ENCODE measurements at regions not wholly inside any gene's neighbourhood (a gene's known extent, or its start where the extent isn't known, plus 50 kb on each side); places are given as distances from the start of the nearest gene placed in this dataset.
"Not testable (repeated sequence)": the region's sequence is repeated elsewhere in the genome, so short reads cannot be mapped to it uniquely, and the experiment has no call there.

DNA sequence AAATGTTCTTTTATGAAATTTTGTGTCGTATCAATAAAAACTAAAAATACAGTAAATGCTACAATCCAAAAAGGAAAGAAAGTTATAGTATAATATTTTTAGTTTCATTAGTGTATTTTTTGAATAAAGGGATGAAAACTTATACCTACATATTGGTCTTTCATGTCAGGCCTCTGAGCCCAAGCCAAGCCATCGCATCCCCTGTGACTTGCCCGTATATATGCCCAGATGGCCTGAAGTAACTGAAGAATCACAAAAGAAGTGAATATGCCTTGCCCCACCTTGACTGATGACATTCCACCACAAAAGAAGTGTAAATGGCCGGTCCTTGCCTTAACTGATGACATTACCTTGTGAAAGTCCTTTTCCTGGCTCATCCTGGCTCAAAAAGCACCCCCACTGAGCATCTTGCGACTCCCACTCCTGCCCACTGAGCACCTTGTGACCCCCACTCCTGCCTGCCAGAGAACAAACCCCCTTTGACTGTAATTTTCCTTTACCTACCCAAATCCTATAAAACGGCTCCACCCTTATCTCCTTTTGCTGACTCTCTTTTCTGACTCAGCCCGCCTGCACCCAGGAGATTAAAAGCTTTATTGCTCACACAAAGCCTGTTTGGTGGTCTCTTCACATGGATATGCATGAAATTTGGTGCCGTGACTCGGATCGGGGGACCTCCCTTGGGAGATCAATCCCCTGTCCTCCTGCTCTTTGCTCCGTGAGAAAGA, 108.2 kb upstream of the PELI1 start:
- DNase-seq: not testable (repeated sequence)

DNA sequence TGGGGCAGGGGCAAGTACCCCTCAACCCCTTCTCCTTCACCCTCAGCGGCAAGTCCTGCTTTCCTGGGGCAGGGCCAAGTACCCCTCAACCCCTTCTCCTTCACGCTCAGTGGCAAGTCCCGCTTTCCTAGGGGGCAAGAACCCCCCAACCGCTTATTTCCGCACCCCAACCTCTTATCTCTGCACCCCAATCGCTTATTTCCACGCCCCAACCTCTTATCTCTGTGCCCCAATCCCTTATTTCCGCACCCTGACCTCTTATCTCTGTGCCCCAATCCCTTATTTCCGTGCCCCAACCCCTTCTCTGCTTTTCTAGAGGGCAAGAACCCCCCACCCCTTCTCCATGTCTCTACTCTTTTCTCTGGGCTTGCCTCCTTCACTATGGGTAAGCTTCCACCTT, 109.2 kb upstream of the PELI1 start:
- DNase-seq: not testable (repeated sequence)

DNA sequence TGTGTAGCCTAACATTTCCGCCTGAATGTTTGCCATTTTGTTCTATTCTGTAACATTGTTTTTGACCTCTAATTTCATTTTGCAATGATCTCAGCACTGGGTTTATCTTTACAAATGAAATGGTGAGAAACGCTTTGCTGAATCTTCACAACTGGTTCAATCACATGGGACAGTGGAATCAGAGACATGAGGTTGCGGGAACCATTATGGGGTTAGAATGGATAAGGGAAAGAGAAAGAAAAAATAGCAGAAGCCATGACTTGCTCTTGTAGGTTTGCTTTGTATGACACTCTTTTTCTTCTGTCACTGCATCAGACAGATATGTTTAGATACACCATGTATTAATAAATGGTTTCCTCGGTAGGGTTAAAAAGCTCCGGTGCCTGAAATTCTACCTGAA, 114.3 kb upstream of the PELI1 start:
- no peak for DNase-seq

DNA sequence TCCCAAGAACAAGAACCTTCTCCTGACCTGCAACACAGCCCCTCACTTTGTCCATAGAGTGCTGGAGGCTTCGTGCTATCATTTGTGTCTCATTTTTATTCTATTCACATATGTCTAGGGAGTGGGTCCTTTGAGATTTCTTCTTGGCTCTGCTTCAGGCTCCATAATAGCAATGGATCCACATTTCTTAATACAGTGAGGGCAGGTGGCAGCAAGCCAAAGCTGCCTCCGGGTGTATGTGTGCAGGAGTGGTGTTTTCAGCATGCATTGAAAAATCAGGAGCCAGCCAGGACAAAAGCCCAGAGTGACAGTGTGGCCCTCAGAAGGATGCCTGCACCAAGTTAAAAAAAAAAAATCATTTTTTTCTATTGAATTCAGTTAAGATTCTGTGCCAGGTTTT, 115.1 kb upstream of the PELI1 start:
- DNase-seq: no peak

DNA sequence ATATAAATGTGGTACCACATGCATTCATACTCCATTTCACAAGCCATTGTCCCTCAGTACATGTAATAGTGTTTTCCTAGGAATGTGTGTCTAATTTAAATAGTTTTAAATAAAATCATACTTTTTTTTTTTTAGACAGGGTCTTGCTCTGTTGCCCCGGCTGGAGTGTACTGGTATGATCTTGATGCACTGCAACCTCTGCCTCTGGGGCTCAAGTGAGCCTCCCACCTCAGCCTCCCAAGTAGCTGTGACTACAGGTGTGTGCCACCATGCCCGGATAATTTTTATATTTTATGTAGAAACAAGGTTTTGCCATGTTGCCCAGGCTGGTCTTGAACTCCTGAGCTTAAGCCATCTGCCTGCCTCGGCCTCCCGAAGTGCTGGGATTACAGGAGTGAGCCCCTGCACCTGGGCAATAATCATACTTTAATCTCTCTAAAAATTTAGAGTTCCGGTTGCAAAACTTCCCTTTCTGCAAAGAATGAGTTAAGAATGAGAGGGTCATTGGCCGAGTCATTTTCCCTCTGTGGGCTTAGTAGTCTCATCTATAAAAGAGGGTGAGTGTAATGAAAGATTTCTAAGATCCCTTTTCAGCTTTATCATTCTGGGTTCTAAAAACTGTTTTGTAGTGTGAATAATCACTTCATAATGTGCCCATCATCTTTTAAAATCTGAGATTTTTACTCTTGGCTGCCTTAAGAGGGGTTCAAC, 116.0 kb upstream of the PELI1 start:
- no peak for DNase-seq

DNA sequence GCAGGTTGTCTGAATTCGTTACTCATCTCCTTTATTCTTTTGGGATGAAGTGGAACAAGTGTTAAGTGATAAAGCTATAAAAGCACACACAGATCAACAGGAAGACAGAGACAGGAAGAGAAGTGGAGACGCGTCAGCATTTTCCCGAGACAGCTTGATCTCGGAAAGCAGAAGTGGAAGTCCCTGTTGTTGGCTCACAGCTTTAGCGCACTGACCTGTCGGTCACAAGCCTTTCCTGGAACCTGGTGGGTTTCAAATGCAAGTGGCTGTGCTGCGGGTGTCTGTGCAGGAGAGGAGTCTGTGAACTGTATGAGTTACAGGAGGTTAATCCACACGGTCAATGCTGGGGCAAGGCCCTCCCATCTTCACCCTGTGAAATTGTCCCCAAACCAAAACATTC, 116.6 kb upstream of the PELI1 start:
- no peak for DNase-seq

DNA sequence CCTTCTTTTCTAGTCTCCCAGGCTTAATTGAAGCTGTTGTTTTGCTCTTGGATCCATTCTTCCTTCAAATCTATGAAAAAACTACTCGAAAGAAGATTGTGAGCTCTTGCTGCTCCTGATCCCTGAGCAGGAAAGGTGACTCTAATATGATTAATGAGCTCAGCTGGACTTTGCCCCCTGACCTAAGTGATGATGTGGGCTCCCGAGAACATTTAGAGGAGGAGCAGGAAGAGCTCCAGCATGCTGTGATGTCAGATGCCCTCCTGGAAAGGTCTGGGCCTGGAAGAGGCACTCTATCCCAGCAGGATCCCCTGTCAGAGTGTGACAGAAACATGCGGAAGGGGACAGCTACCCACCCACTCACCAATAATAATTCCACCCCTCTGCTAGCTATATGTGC, 117.9 kb upstream of the PELI1 start:
- no peak for DNase-seq

DNA sequence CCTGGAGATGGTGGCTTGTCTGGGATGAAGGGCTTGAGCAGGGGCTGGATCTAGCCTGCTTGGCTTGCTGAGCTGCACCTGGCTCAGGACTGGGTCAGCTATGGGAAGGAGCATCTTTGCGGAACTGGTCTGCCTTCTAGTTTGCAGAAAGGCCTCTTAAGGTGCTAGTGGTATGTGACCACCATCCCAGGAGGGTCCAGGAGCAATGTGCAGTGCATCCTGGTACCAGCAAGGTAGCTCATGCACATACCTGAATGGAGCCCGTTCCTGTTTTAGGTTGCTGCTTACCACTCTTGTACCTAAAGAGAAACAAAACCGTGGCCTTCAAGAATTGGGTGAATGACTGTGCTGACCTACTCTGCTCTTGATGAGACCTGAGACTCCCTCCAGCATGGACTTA, 118.6 kb upstream of the PELI1 start:
- no peak for DNase-seq

DNA sequence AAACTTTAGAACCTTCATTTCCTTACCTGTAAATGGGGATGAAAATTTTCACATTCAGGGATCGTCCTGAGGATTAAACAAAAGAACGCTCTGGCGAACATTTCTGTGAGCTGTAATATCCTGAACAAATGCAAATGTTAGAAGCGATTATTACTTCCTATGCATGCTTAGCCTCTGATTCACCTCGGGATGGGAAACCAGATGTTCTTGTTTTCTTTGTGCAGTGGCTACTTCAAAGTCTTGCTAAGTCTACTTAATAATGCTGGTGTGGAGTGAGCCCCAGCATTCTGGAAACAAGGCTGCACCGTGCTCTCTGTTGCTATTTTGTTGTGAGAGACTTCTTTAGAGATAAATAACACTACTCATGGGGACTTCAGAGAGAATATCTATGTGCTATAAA, 119.1 kb upstream of the PELI1 start:
- DNase-seq: no peak

DNA sequence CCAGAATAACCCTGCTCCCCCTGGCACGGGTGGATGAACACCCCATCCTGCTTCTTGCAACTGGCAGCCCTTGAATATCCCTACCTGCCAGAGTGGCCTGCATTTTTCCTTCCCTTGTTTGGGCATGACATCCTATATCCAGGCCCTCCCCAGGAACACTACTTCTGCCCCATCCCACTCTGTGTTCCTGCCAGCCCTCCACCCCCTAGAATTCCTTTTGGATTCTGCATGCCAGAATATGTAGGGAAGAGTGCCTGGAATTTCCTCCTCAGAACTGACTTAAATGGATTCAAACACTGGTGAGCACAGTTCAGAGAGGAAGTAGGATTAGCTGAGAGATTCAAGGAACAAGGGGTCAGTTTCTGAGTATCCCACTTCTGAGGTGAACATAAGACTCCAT, 123.5 kb upstream of the PELI1 start:
- no peak for DNase-seq

DNA sequence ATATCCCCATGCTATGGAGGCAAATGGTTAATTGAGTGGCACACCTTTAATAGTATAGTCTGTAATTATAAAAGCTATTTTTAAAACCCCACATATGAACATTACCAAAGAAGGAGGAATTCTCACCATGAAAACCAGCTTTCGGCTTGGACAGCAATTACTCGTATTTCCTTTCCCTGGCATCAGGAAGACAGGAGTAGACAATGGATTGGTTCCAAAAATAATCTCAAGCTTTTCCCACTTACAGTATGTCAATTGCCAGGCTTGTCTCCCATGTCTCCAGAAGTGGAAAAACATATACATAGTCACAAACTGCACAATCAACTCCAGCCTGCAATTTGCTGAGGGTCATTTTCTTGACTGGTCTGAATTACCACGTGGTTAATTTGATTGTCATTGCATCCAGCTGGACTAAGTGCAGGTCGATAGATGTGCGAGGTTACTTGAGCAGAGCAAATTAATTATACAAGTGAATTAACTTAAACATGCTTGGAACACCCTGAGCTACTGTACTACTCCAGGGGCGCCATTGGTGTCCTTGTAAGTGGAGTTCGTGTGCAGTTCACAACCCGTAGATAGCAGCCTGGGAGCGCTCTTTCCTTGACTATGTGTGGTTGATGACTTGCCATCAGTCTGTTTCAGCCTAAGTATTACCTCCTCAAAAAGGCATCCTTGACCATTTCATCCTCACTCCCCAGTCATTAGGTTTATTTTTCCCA, 124.3 kb upstream of the PELI1 start:
- DNase-seq: no peak

DNA sequence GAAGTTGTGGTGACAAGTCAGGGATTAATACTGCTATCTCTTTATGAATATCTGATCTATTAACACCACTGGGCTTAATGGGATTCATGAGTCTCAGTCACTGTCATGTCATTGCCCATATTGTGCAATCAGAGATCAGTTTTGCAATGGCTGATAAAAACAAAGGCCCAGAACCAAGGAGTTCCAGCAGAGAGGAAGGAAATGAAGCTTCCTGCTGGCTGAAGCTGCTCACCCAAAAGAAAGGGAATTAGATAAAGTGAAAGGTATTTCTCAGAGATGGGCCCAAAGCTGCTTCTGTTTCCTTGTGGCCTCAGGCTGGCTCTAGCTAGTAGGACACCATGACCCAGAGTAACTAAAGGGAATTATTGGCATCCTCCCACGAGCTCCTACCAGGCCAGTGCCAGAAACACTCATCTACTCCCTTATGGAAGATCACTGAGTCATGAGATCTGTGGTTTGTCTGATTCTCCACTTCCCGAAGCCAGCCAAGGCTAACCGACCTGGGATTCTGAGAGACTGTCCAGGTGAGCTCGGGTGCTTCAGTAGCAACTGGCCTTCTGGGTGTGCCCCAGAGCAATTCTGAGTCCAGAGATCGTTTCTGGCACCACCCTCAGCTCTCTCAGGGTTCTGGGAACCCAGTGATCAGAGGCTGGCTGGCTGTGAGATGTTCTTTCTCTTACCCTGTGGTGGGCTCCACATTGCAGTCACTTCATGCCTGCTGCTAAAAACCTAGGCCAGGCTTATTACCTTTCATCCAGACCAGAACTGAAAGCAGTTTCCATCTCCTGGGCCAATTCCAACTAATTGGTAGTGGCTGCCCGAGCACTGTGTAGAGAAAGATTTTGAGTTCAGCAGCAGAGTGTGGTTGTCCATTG, 129.5 kb upstream of the PELI1 start:
- DNase-seq: no peak

DNA sequence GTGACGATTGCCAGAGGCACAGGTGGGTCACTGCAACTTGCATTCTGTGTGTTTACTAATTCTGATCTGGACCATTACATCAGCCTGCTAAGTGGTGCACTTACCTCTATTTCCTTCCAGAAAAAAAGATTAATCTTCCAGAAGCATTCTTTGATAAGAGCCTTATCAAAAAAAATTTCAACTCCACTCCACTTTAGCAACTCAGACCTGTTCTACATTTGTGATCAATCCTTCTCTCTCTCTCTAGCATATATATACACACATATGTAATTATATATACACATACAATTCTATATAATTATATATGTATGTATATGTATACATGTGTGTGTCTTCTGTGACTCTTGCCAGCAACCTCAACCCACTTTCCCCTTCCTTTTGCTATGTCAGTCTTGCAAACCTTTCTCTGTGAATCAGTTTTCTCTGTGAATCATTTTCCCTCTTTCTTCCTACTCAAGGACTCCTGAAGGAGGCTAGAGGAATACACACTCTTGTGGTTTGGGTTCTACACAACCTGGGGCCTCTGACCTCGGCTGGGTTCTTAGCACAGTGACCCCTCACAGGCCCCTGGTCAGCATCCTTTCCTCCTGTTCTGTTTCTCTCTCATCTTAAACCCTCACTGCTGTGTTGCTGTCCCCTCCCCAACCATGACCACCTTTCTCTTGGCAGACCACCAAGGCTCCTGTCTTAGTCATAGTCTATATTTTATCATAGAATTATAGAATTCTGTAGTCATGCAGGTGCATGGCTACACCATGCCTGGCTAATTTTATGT, 130.4 kb upstream of the PELI1 start:
- no peak for DNase-seq

DNA sequence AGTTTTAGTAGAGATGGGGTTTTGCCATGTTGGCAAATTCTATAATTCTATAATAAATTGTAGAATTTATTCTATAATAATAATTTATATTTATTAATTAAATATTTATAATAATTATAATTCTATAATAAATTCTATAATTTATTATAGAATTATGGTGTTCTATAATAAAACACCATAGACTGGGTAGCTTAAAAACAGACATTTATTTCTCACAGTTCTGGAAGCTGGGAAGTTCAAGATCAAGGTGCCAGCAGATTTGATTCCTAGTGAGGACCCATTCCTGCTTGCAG, 130.9 kb upstream of the PELI1 start:
- no peak for DNase-seq

DNA sequence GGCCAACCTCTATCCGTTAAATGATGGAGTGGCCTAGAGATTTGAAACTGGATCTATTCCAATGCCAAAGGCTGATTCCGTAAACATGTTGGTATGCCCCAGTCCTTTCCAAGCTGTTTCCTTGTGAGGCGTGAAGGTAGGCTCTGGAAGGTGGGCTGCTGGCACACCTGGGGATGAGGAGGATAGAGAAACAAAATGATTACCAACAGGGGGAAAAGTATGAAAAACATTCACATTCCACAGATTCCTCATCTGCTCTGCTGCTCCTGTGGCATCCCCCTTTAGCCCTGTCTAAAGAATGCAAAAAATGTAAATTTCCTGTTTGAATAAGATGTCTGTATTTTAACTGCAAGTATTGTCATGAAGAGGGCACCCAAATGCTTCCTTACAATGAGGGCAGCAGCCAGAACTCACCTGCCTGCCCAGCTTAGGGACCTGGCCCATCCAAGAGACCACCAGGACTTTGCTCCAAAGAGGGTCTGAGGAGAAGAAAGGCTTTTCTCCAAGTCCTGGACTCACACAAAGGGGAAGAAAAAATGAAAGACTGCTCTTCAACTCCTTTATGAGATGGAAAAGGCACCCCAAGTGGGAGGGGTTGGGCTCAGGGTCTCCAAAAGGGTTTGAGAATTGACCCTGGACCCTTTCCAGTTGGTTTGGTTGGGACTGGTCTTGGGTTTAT, 132.3 kb upstream of the PELI1 start:
- DNase-seq: no peak

DNA sequence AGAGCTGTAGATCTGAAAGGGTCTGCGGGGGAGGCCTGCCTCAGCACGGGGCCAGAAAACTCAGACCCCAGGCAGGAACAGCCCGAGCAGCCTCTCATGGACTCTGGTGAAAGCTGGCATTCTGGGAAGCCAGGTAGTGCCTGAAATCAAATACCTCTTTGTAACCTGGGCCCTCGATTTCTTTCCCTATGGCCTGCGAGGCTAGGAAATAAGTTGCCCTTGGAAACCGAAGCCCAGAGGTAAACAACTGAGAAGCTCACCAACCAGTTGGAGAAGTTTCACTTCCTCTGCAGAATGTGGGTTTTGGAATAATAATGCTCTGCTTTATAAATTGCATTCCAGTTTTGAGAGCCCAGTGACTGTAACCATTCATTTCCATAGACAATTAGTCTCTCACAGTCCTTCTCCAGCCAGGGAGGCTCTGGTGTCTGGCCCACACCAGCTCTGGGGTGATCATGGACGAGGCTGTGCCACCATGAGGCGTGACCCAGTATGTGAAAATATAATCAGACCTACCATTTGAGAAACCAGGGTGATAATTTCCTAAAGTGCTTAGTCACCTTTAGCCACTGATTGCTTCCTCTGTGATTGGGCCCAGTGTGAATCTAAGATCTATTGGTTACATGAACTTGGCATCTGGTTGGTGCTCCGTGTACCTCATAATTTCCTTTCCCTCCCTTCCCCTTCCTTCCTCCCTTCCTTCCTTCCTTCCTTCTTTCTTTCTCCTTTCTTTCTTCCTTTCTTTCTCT, 133.1 kb upstream of the PELI1 start:
- DNase-seq: no peak

DNA sequence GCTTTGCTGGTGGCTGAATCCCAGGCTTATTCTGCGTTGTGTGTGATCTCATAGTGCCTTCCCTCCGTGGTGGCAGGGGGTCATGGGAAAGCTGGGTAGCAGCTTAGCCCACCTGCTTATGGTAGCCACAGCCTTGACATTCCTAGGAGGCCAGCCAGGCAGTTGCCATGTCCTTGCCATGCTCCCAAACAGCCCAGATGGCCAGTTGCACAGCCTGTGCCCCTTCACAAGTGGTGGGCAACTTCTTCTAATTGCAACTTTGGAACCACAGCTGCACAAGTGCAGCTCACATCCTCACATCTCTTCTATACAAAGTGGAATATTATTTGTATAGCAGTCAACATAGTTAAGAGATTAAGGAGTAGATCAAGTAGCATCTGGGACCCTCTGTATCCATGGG, 136.6 kb upstream of the PELI1 start:
- not testable (repeated sequence) for DNase-seq

DNA sequence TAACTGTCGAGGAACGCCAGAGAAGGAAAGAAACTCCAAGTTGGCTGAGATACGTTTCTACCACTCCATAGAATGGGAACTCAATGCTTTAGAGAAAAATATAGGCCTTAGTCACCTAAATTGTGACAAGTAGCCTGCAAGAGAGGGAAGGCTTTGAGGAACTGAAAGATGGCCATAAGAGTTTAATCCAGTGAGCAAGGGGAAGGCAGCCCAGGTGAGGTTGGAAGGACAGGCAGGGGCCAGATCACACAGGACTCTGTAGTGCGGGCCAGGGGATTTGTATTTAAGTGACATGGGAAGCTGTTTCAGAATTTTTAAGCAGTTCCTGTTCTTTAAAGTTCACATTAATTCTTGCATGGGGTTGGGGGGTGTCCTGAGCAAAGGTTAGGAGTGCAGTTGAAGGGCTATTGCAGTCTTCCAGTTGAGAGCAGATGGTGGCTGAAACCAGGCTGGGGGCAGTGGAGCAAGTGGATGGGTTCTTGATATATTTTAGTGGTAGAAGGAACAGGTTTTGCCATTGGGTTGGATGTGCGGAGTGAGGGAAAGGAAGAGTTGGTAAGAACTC, 138.9 kb upstream of the PELI1 start:
- no peak for DNase-seq

DNA sequence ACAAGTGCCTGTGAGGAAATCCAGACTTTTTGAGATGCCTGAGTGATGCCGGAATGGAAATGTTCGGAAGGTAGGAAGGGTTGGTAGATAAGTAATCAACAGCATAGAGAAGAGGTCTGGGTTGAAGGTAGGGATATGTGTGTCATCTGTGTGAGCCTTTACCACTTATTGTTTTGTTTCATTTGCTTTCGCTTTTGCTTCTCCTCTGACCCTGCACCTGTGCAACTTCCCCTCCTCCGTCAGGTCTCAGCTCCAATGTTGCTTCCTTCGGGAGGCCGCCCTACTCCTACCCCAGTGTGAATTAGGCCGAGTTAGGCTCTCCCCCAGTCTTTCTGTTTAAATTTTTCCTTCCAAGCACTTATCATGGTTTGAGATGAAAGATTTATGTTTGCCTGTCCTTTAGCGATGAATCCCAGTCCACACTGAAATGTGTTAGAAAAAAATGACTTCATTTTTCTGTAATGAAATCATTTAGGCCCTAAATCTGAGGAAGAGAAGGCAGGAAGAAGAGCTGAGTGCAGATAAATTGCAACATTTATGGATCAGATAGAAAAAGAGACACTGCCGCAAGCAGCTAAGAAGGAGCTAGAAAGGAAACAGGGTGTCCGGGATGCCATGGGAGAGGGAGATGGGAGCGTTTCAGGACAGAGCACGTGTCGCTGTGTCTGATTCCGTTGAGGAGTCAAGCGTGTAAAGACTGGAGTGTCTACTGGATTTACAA, 139.6 kb upstream of the PELI1 start:
- DNase-seq: no peak

DNA sequence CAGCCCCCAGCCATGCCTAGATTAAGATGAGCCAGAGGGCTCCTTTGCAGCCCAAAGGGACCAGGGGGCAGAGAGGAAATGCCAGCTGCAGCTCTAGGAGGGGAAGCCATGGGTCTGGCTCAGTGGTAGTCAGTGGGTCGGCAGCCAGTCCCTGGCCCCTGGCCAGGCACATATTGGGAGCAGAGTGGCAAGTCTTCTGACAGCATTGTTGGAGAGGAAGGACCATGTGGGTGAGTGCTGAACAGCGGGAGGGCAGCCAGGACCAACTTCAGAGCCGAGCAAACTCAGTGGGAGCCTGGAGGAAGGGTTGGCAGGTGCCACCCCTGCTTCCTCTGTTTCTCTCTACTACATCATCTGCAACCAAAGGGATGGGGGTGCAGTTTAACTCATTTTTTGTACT, 140.5 kb upstream of the PELI1 start:
- no peak for DNase-seq

Measured in cerebellar nuclear complex (tissue), 1 donor.